H1 (cell line): ENCODE measurements at regions not wholly inside any gene's neighbourhood (a gene's known extent, or its start where the extent isn't known, plus 50 kb on each side); places are given as distances from the start of the nearest gene placed in this dataset.

ENCODE experiments used
- CBX5 ChIP-seq: fragments of 300-800, 300-1000 bp; sonication (generic); IDR thresholded peaks from 2 replicates; pipeline ENCODE4 v1.7.1; 2016; ENCODE audit warnings: antibody characterized with exemption, low read length, low read depth
- CREB1 ChIP-seq: IDR thresholded peaks from 2 replicates; pipeline ENCODE4 v1.6.1; 2012; ENCODE audit warnings: inconsistent platforms
- CTCF ChIP-seq, 3 experiments: IDR thresholded peaks; 1 replicate in 2 of 3; 2 replicates in 1 of 3; pipeline versions ENCODE4 v1.5.1 to v1.6.1; 2011; ENCODE audit warnings: low read length in 3 of 3, mild to moderate bottlenecking in 3 of 3, inconsistent platforms in 2 of 3, low read depth in 1 of 3, moderate library complexity in 1 of 3; ENCODE audit not compliant: insufficient read depth in 1 of 3; ENCODE audit errors: control extremely low read depth in 1 of 3
- HDAC6 ChIP-seq: IDR thresholded peaks from one replicate; pipeline ENCODE4 v1.7.1; 2012; ENCODE audit warnings: low read depth, mild to moderate bottlenecking, inconsistent platforms, low read length, moderate library complexity
- RFX5 ChIP-seq: IDR thresholded peaks from 2 replicates; pipeline ENCODE4 v1.6.1; 2011; ENCODE audit warnings: low read depth, low read length, improper control_type of control experiment, borderline replicate concordance
- SUZ12 ChIP-seq: fragments of 200-600 bp; sonication (generic); IDR thresholded peaks from 2 replicates; pipeline ENCODE4 v1.6.1; 2012; ENCODE audit warnings: mild to moderate bottlenecking, inconsistent platforms, low read length, moderate library complexity, mixed read lengths
- TBP ChIP-seq: IDR thresholded peaks from 2 replicates; pipeline ENCODE4 v1.6.1; 2011; ENCODE audit warnings: low read depth, low read length, improper control_type of control experiment
- YY1 ChIP-seq: IDR thresholded peaks from 2 replicates; pipeline ENCODE4 v1.6.1; 2011; ENCODE audit warnings: low read depth, mild to moderate bottlenecking, low read length

- no peak for TF ChIP-seq HDAC6
- no peak for TF ChIP-seq CTCF (IDR thresholded peaks at IDR 0.05; ENCODE audit: control extremely low read depth in 1 of 3, insufficient read depth in 1 of 3, low read depth in 1 of 3, low read length in 3 of 3)
- TF ChIP-seq SUZ12, result no peak
- no peak for TF ChIP-seq TBP
- no peak for TF ChIP-seq YY1
- no peak for TF ChIP-seq CREB1
- TF ChIP-seq RFX5, result no peak
- no peak for TF ChIP-seq CBX5
Measured at GRCh38 chr4:189291939-189292338, 648.7 kb upstream of the FRG1 start.
